GM18507 (cell line): ENCODE measurements at regions not wholly inside any gene's neighbourhood (a gene's known extent, or its start where the extent isn't known, plus 50 kb on each side); places are given as distances from the start of the nearest gene placed in this dataset.

Experiments used
- DNase-seq: peaks from one replicate; pipeline ENCODE4 v3.0.0; 2011; ENCODE audit warnings: low read depth; ENCODE audit not compliant: insufficient read length; ENCODE audit errors: extremely low spot score
- FAIRE-seq: peaks from 2 replicates; lab custom pipeline; 2011; peaks lifted over from hg19 to GRCh38; lab: Jason Lieb, UNC

- no peak for FAIRE-seq
- no peak for DNase-seq
Observed at GRCh38 chr1:212520746-212521145, 87.8 kb upstream of the ATF3 start.

- DNase-seq = no peak
- FAIRE-seq = no peak
Observed at GRCh38 chr1:212525479-212526110, 83.0 kb upstream of the ATF3 start.

- DNase-seq (no peak), FAIRE-seq (no peak)
Observed at GRCh38 chr1:212526111-212526491, 82.5 kb upstream of the ATF3 start.

GRCh38 chr1:212528501-212528900, 80.1 kb upstream of the ATF3 start:
- DNase-seq = no peak
- no peak for FAIRE-seq

GRCh38 chr1:212529211-212529741, 79.3 kb upstream of the ATF3 start:
- no peak for DNase-seq
- FAIRE-seq = no peak

- FAIRE-seq (no peak), DNase-seq (no peak)
Observed at GRCh38 chr1:212531267-212531666, 77.3 kb upstream of the ATF3 start.

GRCh38 chr1:212531796-212532195, 76.8 kb upstream of the ATF3 start:
- DNase-seq (no peak), FAIRE-seq (no peak)

- FAIRE-seq (no peak), DNase-seq (no peak)
Observed at GRCh38 chr1:212532469-212533147, 76.0 kb upstream of the ATF3 start.

GRCh38 chr1:212533148-212533517, 75.4 kb upstream of the ATF3 start:
- FAIRE-seq = no peak
- DNase-seq = no peak

- DNase-seq = no peak
- FAIRE-seq = no peak
Observed at GRCh38 chr1:212536586-212536985, 72.0 kb upstream of the ATF3 start.

- FAIRE-seq (no peak), DNase-seq (no peak)
Observed at GRCh38 chr1:212537610-212538009, 71.0 kb upstream of the ATF3 start.

- FAIRE-seq = no peak
Observed at GRCh38 chr1:212539737-212540430, 68.7 kb upstream of the ATF3 start.

GRCh38 chr1:212542761-212543187, 65.8 kb upstream of the ATF3 start:
- FAIRE-seq = peak; percentile 59
- DNase-seq = no peak

More at GRCh38 chr1:212539737-212540430, 68.7 kb upstream of the ATF3 start:
- DNase-seq = no peak

GRCh38 chr1:212544110-212544509, 64.5 kb upstream of the ATF3 start:
- FAIRE-seq (no peak), DNase-seq (no peak)

GRCh38 chr1:212545941-212546635, 62.5 kb upstream of the ATF3 start:
- no peak for DNase-seq
- FAIRE-seq = no peak

GRCh38 chr1:212549503-212550017, 59.0 kb upstream of the ATF3 start:
- DNase-seq = no peak
- FAIRE-seq = no peak

GRCh38 chr1:212551929-212552328, 56.6 kb upstream of the ATF3 start:
- DNase-seq = no peak
- no peak for FAIRE-seq

GRCh38 chr1:212553676-212554075, 54.9 kb upstream of the ATF3 start:
- DNase-seq = no peak
- no peak for FAIRE-seq

GRCh38 chr1:212554401-212554800, 54.2 kb upstream of the ATF3 start:
- FAIRE-seq = no peak
- DNase-seq = no peak

GRCh38 chr1:212555426-212555825, 53.1 kb upstream of the ATF3 start:
- FAIRE-seq (no peak), DNase-seq (no peak)
